Activated CD8-positive, alpha-beta memory T cell treated with anti-CD3 and anti-CD28 coated beads, Interleukin-2, amount 10 ng/mL, durations not matched to agents 7 days and 5 days (primary cell): ENCODE measurements at regions not wholly inside any gene's neighbourhood (a gene's known extent, or its start where the extent isn't known, plus 50 kb on each side); places are given as distances from the start of the nearest gene placed in this dataset.

Source experiments
- ATAC-seq: fragments of 150-1000 bp; cut with Tn5 transposase; one replicate; pipeline ENCODE4 v1.10.0; 2021; ENCODE audit warnings: moderate library complexity
- CTCF ChIA-PET: fragments of 350-600 bp; sonication (Branson Sonifier 250); formaldehyde crosslinking; loops from one replicate; lab custom pipeline; 2021; ENCODE audit warnings: antibody characterized with exemption; lab: Charles Lee
- DNase-seq: peaks from one replicate; pipeline ENCODE4 v3.0.0-alpha.2; 2020
- H3K27ac Mint-ChIP-seq: one replicate; pipeline ENCODE4 v1.8.0; 2021; ENCODE audit warnings: mild to moderate bottlenecking, mixed read lengths
- H3K27me3 Mint-ChIP-seq: one replicate; pipeline ENCODE4 v1.8.0; 2021; ENCODE audit warnings: mixed read lengths
- H3K36me3 Mint-ChIP-seq: one replicate; pipeline ENCODE4 v1.8.0; 2021; ENCODE audit warnings: mild to moderate bottlenecking, mixed read lengths
- H3K4me1 Mint-ChIP-seq: one replicate; pipeline ENCODE4 v1.8.0; 2021; ENCODE audit warnings: mixed read lengths
- H3K4me3 Mint-ChIP-seq: one replicate; pipeline ENCODE4 v1.8.0; 2021; ENCODE audit warnings: mild to moderate bottlenecking, moderate library complexity, mixed read lengths
- H3K9me3 Mint-ChIP-seq: one replicate; pipeline ENCODE4 v1.8.0; 2022; ENCODE audit warnings: low read depth, mixed read lengths

DNA sequence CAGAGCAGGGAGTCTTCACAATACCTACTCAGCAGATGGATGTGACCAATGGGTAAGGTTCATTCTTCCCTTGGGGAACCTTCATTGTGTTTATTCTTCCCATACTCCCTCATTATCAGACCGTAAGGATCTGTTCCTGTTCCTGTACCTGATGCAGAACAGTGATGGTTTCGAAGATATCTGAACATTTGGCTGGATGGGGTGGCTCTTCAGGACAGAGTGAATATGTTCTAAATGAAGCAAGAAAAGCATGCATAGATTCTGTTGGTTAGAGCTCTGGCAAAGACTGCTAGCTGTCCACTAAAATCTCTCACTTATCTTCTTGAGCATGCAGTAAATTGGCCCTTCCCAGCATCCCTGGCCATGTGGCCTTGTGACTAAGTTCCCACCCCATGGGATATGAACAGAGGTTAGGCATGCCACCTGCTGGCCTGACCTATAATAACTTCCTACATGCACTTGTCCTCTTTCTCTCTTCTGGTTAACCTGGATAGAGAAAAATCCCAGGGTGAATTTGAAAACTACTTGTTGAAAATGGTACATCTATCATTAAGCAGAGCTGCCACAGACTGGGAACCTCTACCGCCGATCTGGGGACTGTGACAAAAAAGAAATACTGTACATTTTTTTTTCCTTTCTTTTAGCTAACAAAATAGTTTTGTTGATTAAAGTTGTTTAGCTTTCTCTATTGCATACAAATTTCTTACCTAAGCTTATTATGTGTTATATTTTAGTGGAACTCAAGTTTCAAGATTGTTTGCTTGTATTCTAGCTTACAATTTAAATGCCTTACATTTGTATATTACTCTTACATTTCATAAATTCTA is 60.0 kb upstream of the BANK1 start:
- Mint-ChIP-seq H3K27me3 (peaks cover 9% of the 10 kb centered on the region), H3K27ac (no peak overlapping the region), H3K36me3 (no peaks in the 10 kb centered on the region), H3K4me3 (no peak overlapping the region), H3K4me1 (no peaks in the 10 kb centered on the region), H3K9me3 (no peaks in the 10 kb centered on the region)
- DNase-seq (peak; percentile 65), ATAC-seq (peak; percentile 82)
- CTCF ChIA-PET = interaction anchor here (0.6 to 2.1 kb wide), 6 partner anchors 13 to 1637 kb away, joined by 3 to 9 read pairs (median 6); no protein-coding TSS in a partner anchor

DNA sequence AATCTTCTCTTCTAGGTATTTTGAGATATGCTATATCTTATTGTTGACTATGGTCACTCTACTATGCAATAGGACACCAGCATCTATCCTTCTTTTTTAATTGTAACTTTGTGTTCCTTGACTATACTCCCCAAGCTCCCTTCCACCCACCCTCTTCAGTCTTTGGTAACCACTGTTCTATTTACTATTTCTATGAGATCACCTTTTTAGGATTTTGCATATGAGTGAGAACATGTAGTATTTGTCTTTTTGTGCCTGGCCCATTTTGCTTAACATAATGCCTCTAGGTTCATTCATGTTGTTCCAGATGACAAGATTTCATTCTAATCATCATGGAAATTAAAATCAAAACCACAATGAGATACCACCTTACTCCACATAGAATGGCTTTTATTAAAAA is 63.3 kb upstream of the BANK1 start:
- CTCF ChIA-PET = no interaction called here
- Mint-ChIP-seq H3K9me3 (no peaks in the 10 kb centered on the region), H3K36me3 (no peaks in the 10 kb centered on the region), H3K4me3 (no peak overlapping the region), H3K4me1 (peaks cover 3% of the 10 kb centered on the region), H3K27me3 (peaks cover 2% of the 10 kb centered on the region), H3K27ac (no peak overlapping the region)
- ATAC-seq = no peak
- no peak for DNase-seq

DNA sequence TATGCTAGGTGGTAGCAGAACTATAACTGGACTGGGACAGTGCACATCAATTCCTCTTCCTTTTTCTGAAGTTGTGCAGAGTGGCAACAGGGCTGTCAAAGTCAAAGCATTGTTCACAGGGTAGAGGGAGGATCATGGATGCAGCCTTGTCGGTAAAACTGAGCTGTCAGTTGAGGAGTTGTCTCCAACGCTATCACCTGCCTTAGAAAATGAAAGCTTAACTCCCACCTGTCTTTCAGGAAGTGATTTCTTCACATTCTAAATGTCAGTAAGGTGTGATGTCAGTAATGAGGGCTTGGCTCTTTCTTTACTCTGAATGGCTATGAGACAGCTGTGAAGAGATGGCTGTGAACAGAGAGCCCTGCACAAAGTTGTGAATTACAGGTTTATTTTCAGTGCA is 66.4 kb upstream of the BANK1 start:
- CTCF ChIA-PET = no interaction called here
- ATAC-seq = no peak
- Mint-ChIP-seq H3K4me1 (peaks cover 3% of the 10 kb centered on the region), H3K27me3 (no peaks in the 10 kb centered on the region), H3K36me3 (no peaks in the 10 kb centered on the region), H3K27ac (no peak overlapping the region), H3K4me3 (no peak overlapping the region), H3K9me3 (no peaks in the 10 kb centered on the region)
- DNase-seq = no peak

DNA sequence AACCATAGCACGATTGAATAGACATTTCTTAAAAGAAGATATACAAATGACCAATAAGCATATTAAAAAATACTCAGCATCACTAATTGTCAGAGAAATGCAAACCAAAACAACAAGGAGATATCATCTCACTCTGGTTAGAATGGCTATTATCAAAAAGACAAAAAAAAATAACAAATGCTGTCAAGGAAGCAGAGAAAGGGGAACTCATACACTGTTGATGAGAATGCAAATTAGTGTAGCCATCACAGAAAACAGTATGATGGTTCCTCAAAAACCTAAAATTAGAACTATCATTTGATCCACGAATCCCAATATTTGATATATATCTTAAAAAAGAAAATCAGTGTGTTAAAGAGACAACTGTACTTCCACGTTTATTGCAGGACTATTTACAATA is 71.7 kb upstream of the BANK1 start:
- H3K4me3 Mint-ChIP-seq = no peak overlapping the region
- CTCF ChIA-PET = no interaction called here
- H3K36me3 Mint-ChIP-seq = no peaks in the 10 kb centered on the region
- ATAC-seq (no peak), DNase-seq (no peak)
- H3K9me3 Mint-ChIP-seq = peaks cover 2% of the 10 kb centered on the region
- H3K27ac Mint-ChIP-seq = no peak overlapping the region
- no peaks in the 10 kb centered on the region for H3K27me3 Mint-ChIP-seq
- no peaks in the 10 kb centered on the region for H3K4me1 Mint-ChIP-seq

DNA sequence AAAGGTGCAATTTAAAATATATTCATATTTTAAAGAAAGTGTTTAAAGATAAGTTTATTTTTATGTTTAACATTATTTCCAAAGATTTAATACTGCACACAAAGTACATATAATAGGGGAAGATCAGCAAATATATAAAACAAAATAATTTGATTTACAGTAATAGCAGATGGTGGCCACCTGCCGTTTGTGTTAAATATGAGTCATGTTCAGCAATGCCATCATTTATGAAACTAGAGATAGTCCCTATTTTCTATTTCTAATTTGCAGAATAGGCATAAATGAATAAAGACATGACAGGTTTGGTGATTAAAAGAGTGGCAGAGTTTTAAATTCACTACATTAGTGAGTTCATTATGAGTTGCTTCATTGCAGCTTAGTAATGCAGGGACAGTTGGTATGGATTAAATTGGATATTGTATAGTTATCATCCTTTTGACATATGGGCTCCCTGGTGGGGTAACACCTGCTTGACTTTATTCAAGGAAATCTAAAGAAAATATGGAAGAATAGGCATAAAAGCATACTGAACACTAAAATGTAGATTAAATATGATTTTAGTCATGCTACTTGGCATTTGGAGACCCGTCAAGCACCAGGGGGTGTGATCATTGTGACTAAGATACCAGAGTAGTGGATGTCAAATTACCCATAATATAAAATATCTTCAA is 78.8 kb upstream of the BANK1 start:
- Mint-ChIP-seq H3K27ac (no peak overlapping the region), H3K27me3 (no peaks in the 10 kb centered on the region), H3K4me1 (no peaks in the 10 kb centered on the region), H3K36me3 (no peaks in the 10 kb centered on the region), H3K9me3 (peaks cover under 1% of the 10 kb centered on the region), H3K4me3 (no peak overlapping the region)
- ATAC-seq (no peak), DNase-seq (no peak)
- CTCF ChIA-PET = no interaction called here

DNA sequence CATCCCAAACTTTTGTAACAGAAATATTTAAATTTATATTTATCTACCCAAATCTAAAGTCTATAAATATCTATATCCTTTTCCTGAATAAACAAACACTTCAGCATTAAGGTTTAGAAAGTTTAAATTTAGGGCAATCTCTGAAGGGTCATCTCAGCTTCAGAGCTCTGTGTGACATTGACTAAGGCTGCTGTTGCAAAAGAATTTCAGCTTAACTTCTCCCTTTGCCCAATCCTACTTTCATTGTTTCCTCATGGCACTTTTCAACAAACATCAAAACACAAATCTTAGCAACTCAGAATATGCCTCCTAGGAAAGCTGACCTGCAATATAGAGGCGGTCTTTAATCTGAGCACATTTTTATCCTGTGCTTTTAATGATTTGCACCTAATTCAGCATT is 79.7 kb upstream of the BANK1 start:
- ATAC-seq = no peak
- Mint-ChIP-seq H3K36me3 (no peaks in the 10 kb centered on the region), H3K27me3 (no peaks in the 10 kb centered on the region), H3K9me3 (no peaks in the 10 kb centered on the region), H3K4me3 (no peak overlapping the region), H3K27ac (no peak overlapping the region), H3K4me1 (no peaks in the 10 kb centered on the region)
- CTCF ChIA-PET = no interaction called here
- DNase-seq = no peak

DNA sequence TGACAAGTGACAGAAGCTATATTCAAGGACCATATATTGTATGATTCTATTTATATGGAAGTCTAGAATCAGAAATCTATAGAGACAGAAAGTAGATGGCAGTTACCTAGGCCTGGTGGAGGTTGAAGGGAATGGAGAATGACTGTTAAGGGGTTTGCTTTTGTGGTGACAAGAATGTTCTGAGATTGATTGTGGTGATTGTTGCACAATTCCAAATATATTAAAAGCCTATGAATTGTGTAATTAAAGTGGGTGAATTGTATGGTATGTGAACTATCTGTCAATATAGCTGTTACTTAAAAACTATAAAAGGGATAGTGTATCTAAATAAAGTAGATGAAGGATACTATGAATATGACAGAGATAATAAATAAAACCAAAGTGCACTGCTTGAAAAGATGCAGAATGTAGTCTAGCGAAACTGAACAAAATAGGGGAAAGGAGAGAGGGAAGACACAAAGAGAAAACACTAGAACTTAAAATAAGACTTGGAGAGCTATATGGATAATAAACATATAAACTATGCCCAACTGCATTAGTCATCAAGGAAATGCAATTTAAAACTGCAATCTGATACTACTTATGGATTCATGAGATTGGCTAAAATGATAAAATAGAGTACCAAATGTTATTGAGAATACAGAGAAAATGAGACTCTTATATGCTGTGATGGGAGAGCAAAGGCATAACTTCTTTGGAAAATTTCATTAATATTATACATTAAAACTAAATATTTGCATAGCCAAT is 82.1 kb upstream of the BANK1 start:
- Mint-ChIP-seq H3K27ac (no peak overlapping the region), H3K4me1 (no peaks in the 10 kb centered on the region), H3K9me3 (no peaks in the 10 kb centered on the region), H3K4me3 (no peak overlapping the region), H3K36me3 (no peaks in the 10 kb centered on the region), H3K27me3 (no peaks in the 10 kb centered on the region)
- CTCF ChIA-PET = interaction anchor here (1.0 kb wide), 1 partner anchor 112 kb away, joined by 3 read pairs; no protein-coding TSS in a partner anchor
- DNase-seq (no peak), ATAC-seq (no peak)

DNA sequence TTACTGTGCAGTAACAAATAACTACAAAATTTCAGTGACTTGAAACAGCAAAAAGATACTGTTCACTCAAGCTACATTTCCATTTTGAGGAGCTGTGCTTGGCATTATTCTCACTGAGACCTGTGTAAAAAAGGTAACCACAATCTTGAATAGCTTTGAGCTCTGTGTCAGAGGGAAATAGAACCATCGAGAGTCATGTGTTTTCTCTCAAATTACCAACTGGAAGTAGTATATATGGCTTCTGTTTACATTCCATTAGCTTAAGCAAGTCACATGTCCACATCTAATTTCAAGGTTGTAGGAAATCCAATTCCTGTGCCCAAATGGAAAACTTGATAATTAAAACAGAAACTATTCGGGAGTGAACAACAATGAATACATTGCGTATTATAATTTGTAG is 82.9 kb upstream of the BANK1 start:
- no peaks in the 10 kb centered on the region for H3K4me1 Mint-ChIP-seq
- no peaks in the 10 kb centered on the region for H3K9me3 Mint-ChIP-seq
- H3K4me3 Mint-ChIP-seq = no peak overlapping the region
- ATAC-seq (no peak), DNase-seq (no peak)
- CTCF ChIA-PET = interaction anchor here (0.5 to 1.2 kb wide), 3 partner anchors 23 to 723 kb away, joined by 3 read pairs; no protein-coding TSS in a partner anchor
- H3K27ac Mint-ChIP-seq = no peak overlapping the region
- no peaks in the 10 kb centered on the region for H3K36me3 Mint-ChIP-seq
- H3K27me3 Mint-ChIP-seq = no peaks in the 10 kb centered on the region

DNA sequence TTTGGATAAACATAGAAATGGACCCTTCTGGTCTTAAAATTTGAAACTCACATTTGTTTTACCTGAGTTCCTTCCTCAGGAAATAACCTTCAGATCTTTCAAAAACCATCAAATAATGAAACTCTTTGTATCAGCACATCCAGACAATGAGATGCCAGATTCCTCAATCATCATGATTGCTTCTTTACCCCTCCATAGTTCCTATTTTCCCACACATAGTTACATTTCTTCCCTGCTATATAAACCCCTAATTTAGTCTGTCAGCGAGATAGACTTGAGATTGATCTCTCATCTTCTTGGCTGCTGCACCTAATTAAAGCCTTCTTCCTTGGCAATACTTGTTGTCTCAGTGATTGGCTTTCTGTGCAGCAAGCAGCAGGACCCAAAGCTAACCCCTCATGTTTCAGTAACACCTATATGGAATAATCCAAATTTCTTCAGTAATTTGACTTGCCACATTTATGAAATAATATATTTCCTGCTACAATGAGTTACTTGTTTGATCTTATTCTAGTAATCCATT is 83.9 kb upstream of the BANK1 start:
- Mint-ChIP-seq H3K4me3 (no peak overlapping the region), H3K27me3 (no peaks in the 10 kb centered on the region), H3K27ac (no peak overlapping the region), H3K9me3 (no peaks in the 10 kb centered on the region), H3K4me1 (no peaks in the 10 kb centered on the region), H3K36me3 (no peaks in the 10 kb centered on the region)
- ATAC-seq = no peak
- CTCF ChIA-PET = interaction anchor here (1.2 kb wide), 1 partner anchor 24 kb away, joined by 3 read pairs; no protein-coding TSS in a partner anchor
- no peak for DNase-seq

DNA sequence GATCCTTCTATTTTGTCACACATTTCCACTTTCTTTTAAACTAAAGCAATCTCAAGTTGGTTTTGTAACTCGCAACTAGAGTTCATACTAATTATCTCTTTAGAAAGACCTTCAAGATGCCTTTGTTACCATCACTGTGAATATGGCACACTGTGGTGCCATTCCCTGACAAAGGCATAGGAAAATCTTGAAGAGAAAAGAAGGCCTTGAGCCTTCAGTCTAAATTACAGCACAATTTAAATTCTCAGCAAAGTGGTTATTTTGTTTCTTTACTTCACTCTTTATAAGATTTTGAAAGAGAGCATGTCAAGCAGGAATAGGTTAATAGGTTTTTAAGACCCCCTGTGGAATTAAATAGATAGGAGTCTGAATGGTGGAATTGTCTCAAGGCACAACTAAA is 89.0 kb upstream of the BANK1 start:
- Mint-ChIP-seq H3K4me3 (no peak overlapping the region), H3K36me3 (no peaks in the 10 kb centered on the region), H3K4me1 (no peaks in the 10 kb centered on the region), H3K27me3 (peaks cover 6% of the 10 kb centered on the region), H3K9me3 (no peaks in the 10 kb centered on the region), H3K27ac (no peak overlapping the region)
- ATAC-seq (no peak), DNase-seq (no peak)
- CTCF ChIA-PET = no interaction called here

DNA sequence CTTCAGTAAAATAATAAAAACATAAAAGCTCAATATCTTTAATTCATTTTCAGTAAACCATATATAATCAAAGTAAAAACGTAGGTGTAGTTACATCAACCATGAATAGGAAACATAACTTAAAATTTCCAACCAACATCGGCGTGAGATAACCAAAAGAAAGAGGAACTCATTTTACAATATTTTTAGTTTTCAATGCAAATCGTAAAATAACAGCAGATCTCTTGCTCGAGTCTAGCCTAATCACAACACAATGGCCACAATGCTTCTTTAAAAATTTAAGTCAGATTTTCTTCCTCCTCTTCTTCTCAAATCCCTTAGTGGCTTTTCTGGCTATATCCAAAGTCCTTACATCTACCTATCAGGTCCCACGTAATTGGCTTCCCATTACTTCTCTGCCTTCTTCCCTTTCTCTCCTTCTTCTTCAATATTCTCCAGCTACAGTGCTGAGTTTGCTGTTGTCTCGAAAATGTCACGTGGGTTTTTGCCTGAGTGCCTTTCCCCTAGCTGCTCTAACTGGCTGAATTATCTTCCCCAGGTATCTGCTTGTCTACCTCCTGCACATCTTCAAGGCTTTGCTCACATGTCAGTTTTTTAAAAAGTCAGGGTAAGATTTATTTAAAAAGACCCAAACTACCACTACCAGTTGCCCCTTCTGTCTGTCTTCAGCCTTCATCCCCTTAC is 90.9 kb upstream of the BANK1 start:
- ATAC-seq (no peak), DNase-seq (no peak)
- Mint-ChIP-seq H3K27ac (no peak overlapping the region), H3K36me3 (no peaks in the 10 kb centered on the region), H3K4me3 (no peak overlapping the region), H3K4me1 (no peaks in the 10 kb centered on the region), H3K9me3 (no peaks in the 10 kb centered on the region), H3K27me3 (peaks cover 6% of the 10 kb centered on the region)
- CTCF ChIA-PET = interaction anchor here (1.1 kb wide), 1 partner anchor 117 kb away, joined by 3 read pairs; no protein-coding TSS in a partner anchor

DNA sequence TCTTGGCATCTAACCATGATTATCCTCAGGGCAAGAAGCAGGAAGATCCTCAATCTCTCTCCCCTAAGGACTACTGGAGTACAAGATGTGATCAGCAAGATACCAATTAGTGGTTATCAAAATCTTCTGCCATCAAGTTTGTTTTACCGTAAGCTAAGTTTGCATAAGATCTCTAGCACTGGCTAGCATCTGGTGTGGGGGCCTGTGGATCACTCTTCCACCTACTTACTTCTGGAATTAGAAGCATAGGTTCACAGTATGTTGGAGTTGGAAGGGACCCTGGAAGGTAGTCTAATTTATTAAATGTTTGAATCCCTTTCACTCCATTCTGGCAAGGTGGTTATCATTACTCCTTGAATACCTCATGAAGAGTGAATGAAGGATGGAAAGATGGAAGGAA is 93.3 kb upstream of the BANK1 start:
- H3K4me1 Mint-ChIP-seq = no peaks in the 10 kb centered on the region
- CTCF ChIA-PET = no interaction called here
- no peak for ATAC-seq
- no peak overlapping the region for H3K4me3 Mint-ChIP-seq
- H3K27ac Mint-ChIP-seq = no peak overlapping the region
- no peaks in the 10 kb centered on the region for H3K9me3 Mint-ChIP-seq
- H3K27me3 Mint-ChIP-seq = peaks cover 6% of the 10 kb centered on the region
- DNase-seq = no peak
- H3K36me3 Mint-ChIP-seq = no peaks in the 10 kb centered on the region
